HepG2 (cell line): ENCODE measurements at regions not wholly inside any gene's neighbourhood (a gene's known extent, or its start where the extent isn't known, plus 50 kb on each side); places are given as distances from the start of the nearest gene placed in this dataset.

ENCODE experiments used
- ARID2 ChIP-seq: sonication (generic); formaldehyde crosslinking; IDR thresholded peaks from 2 replicates; pipeline ENCODE4 v1.8.1; 2022; ENCODE audit warnings: mild to moderate bottlenecking, missing genetic modification reagents, borderline replicate concordance
- CEBPG ChIP-seq: IDR thresholded peaks from 2 replicates; pipeline ENCODE4 v1.6.1; 2016
- EED ChIP-seq: sonication (generic); formaldehyde crosslinking; IDR thresholded peaks from 2 replicates; pipeline ENCODE4 v1.5.0; 2020; ENCODE audit warnings: mild to moderate bottlenecking, missing genetic modification reagents
- GTF2F1 ChIP-seq: fragments of 150-350 bp; IDR thresholded peaks from 2 replicates; pipeline ENCODE4 v1.6.1; 2014; ENCODE audit warnings: low read length
- HOXA9 ChIP-seq: sonication (generic); formaldehyde crosslinking; IDR thresholded peaks from 2 replicates; pipeline ENCODE4 v1.8.1; 2022; ENCODE audit warnings: missing genetic modification reagents, mild to moderate bottlenecking, moderate library complexity, borderline replicate concordance
- IRF2 ChIP-seq: IDR thresholded peaks from 2 replicates; pipeline ENCODE4 v1.6.1; 2018; ENCODE audit warnings: missing genetic modification reagents, missing compliant biosample characterization
- KLF11 ChIP-seq: IDR thresholded peaks from 2 replicates; pipeline ENCODE4 v1.6.1; 2016; ENCODE audit warnings: missing compliant biosample characterization
- MAFF ChIP-seq: IDR thresholded peaks from 2 replicates; pipeline ENCODE4 v1.6.1; 2011; ENCODE audit warnings: low read depth, low read length, improper control_type of control experiment
- NFIB ChIP-seq: sonication (generic); formaldehyde crosslinking; IDR thresholded peaks from 2 replicates; pipeline ENCODE4 v1.9.0; 2021; ENCODE audit warnings: missing genetic modification reagents, mild to moderate bottlenecking, borderline replicate concordance
- RARG ChIP-seq: sonication (generic); formaldehyde crosslinking; IDR thresholded peaks from 2 replicates; pipeline ENCODE4 v1.4.0; 2020; ENCODE audit warnings: low read depth, mild to moderate bottlenecking, missing genetic modification reagents
- REPIN1 ChIP-seq: sonication (generic); formaldehyde crosslinking; IDR thresholded peaks from 2 replicates; pipeline ENCODE4 v1.8.0; 2022; ENCODE audit warnings: missing genetic modification reagents, low read depth, mild to moderate bottlenecking, borderline replicate concordance
- SALL1 ChIP-seq: sonication (generic); formaldehyde crosslinking; IDR thresholded peaks from 2 replicates; pipeline ENCODE4 v1.8.0; 2022; ENCODE audit warnings: mild to moderate bottlenecking, missing genetic modification reagents
- STAG1 ChIP-seq: sonication (generic); formaldehyde crosslinking; IDR thresholded peaks from 2 replicates; pipeline ENCODE4 v1.4.0; 2020; ENCODE audit warnings: missing genetic modification reagents
- TMF1 ChIP-seq: sonication (generic); formaldehyde crosslinking; IDR thresholded peaks from 2 replicates; pipeline ENCODE4 v1.8.1; 2022; ENCODE audit warnings: low read depth, missing genetic modification reagents
- ZBTB38 ChIP-seq: sonication (generic); formaldehyde crosslinking; IDR thresholded peaks from 2 replicates; pipeline ENCODE4 v1.5.1; 2020; ENCODE audit warnings: mild to moderate bottlenecking, missing genetic modification reagents
- ZMYM4 ChIP-seq: sonication (generic); formaldehyde crosslinking; IDR thresholded peaks from 2 replicates; pipeline ENCODE4 v1.8.1; 2023; ENCODE audit warnings: mild to moderate bottlenecking, missing genetic modification reagents
- ZNF180 ChIP-seq: sonication (generic); formaldehyde crosslinking; IDR thresholded peaks from 2 replicates; pipeline ENCODE4 v1.4.0; 2020; ENCODE audit warnings: low read depth, missing genetic modification reagents, borderline replicate concordance
- ZNF251 ChIP-seq: sonication (generic); formaldehyde crosslinking; IDR thresholded peaks from 2 replicates; pipeline ENCODE4 v1.9.0; 2021; ENCODE audit warnings: mild to moderate bottlenecking, missing genetic modification reagents
- ZNF414 ChIP-seq: sonication (generic); formaldehyde crosslinking; IDR thresholded peaks from 2 replicates; pipeline ENCODE4 v1.5.0; 2020; ENCODE audit warnings: missing genetic modification reagents
- ZNF607 ChIP-seq: sonication (generic); formaldehyde crosslinking; IDR thresholded peaks from 2 replicates; pipeline ENCODE4 v1.5.1; 2020; ENCODE audit warnings: missing genetic modification reagents, mild to moderate bottlenecking, borderline replicate concordance
- ZNF737 ChIP-seq: sonication (generic); formaldehyde crosslinking; IDR thresholded peaks from 2 replicates; pipeline ENCODE4 v1.5.0; 2020; ENCODE audit warnings: missing genetic modification reagents, mild to moderate bottlenecking, borderline replicate concordance
- ZNF781 ChIP-seq: sonication (generic); formaldehyde crosslinking; IDR thresholded peaks from 2 replicates; pipeline ENCODE4 v1.5.1; 2020; ENCODE audit warnings: borderline replicate concordance, mild to moderate bottlenecking, missing genetic modification reagents; ENCODE audit errors: not compliant biosample characterization
- ZNF790 ChIP-seq: sonication (generic); formaldehyde crosslinking; IDR thresholded peaks from 2 replicates; pipeline ENCODE4 v1.8.0; 2022; ENCODE audit warnings: missing genetic modification reagents, mild to moderate bottlenecking, borderline replicate concordance
- ZNF839 ChIP-seq: sonication (generic); formaldehyde crosslinking; IDR thresholded peaks from 2 replicates; pipeline ENCODE4 v1.4.0; 2020; ENCODE audit warnings: missing genetic modification reagents, mild to moderate bottlenecking, borderline replicate concordance
- TF ChIP-seq, protein P1 (sequence below): sonication (generic); formaldehyde crosslinking; IDR thresholded peaks from 2 replicates; pipeline ENCODE4 v1.5.1; 2020; ENCODE audit warnings: mild to moderate bottlenecking, missing genetic modification reagents, borderline replicate concordance
- TF ChIP-seq, protein P2 (sequence below): sonication (generic); formaldehyde crosslinking; IDR thresholded peaks from 2 replicates; pipeline ENCODE4 v1.4.0; 2020; ENCODE audit warnings: missing genetic modification reagents

- TF ChIP-seq ZNF414 (CRISPR knock-in tag) (no peak), ZMYM4 (CRISPR knock-in tag) (peak; percentile 44), HOXA9 (no peak), RARG (CRISPR knock-in tag) (no peak), IRF2 (CRISPR knock-in tag) (peak; percentile 54; the same call in 1 of the 2 replicates), ZNF781 (CRISPR knock-in tag) (peak; percentile 33), NFIB (CRISPR knock-in tag) (no peak), ZNF607 (peak; percentile 42; the same call in 1 of the 2 replicates), REPIN1 (CRISPR knock-in tag) (no peak), ZNF737 (CRISPR knock-in tag) (no peak), SALL1 (CRISPR knock-in tag) (no peak), ARID2 (CRISPR knock-in tag) (no peak), CEBPG (no peak), MAFF (no peak), ZNF790 (CRISPR knock-in tag) (no peak), KLF11 (CRISPR knock-in tag) (no peak), EED (CRISPR knock-in tag) (no peak), GTF2F1 (no peak), ZNF251 (no peak), TMF1 (CRISPR knock-in tag) (no peak), STAG1 (CRISPR knock-in tag) (peak; percentile 99), ZBTB38 (CRISPR knock-in tag) (no peak), ZNF180 (CRISPR knock-in tag) (no peak), ZNF839 (CRISPR knock-in tag) (no peak)
- TF ChIP-seq, protein P1, sequence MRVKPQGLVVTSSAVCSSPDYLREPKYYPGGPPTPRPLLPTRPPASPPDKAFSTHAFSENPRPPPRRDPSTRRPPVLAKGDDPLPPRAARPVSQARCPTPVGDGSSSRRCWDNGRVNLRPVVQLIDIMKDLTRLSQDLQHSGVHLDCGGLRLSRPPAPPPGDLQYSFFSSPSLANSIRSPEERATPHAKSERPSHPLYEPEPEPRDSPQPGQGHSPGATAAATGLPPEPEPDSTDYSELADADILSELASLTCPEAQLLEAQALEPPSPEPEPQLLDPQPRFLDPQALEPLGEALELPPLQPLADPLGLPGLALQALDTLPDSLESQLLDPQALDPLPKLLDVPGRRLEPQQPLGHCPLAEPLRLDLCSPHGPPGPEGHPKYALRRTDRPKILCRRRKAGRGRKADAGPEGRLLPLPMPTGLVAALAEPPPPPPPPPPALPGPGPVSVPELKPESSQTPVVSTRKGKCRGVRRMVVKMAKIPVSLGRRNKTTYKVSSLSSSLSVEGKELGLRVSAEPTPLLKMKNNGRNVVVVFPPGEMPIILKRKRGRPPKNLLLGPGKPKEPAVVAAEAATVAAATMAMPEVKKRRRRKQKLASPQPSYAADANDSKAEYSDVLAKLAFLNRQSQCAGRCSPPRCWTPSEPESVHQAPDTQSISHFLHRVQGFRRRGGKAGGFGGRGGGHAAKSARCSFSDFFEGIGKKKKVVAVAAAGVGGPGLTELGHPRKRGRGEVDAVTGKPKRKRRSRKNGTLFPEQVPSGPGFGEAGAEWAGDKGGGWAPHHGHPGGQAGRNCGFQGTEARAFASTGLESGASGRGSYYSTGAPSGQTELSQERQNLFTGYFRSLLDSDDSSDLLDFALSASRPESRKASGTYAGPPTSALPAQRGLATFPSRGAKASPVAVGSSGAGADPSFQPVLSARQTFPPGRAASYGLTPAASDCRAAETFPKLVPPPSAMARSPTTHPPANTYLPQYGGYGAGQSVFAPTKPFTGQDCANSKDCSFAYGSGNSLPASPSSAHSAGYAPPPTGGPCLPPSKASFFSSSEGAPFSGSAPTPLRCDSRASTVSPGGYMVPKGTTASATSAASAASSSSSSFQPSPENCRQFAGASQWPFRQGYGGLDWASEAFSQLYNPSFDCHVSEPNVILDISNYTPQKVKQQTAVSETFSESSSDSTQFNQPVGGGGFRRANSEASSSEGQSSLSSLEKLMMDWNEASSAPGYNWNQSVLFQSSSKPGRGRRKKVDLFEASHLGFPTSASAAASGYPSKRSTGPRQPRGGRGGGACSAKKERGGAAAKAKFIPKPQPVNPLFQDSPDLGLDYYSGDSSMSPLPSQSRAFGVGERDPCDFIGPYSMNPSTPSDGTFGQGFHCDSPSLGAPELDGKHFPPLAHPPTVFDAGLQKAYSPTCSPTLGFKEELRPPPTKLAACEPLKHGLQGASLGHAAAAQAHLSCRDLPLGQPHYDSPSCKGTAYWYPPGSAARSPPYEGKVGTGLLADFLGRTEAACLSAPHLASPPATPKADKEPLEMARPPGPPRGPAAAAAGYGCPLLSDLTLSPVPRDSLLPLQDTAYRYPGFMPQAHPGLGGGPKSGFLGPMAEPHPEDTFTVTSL (CRISPR knock-in tag) = no peak
- TF ChIP-seq, protein P2, sequence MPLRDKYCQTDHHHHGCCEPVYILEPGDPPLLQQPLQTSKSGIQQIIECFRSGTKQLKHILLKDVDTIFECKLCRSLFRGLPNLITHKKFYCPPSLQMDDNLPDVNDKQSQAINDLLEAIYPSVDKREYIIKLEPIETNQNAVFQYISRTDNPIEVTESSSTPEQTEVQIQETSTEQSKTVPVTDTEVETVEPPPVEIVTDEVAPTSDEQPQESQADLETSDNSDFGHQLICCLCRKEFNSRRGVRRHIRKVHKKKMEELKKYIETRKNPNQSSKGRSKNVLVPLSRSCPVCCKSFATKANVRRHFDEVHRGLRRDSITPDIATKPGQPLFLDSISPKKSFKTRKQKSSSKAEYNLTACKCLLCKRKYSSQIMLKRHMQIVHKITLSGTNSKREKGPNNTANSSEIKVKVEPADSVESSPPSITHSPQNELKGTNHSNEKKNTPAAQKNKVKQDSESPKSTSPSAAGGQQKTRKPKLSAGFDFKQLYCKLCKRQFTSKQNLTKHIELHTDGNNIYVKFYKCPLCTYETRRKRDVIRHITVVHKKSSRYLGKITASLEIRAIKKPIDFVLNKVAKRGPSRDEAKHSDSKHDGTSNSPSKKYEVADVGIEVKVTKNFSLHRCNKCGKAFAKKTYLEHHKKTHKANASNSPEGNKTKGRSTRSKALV (CRISPR knock-in tag) = no peak
These were observed 252.0 kb downstream of the HIVEP2 start (continued) for GRCh38 chr6:142692942-142693341.
